ENCODE measurements at regions not wholly inside any gene's neighbourhood (a gene's known extent, or its start where the extent isn't known, plus 50 kb on each side); places are given as distances from the start of the nearest gene placed in this dataset.

- TF ChIP-seq CTCF (IDR thresholded peaks at IDR 0.05) (no peak), POLR2AphosphoS5 (IDR thresholded peaks at IDR 0.05; ENCODE audit: low read depth, low read length) (no peak), SIN3A (IDR thresholded peaks at IDR 0.05; ENCODE audit: borderline replicate concordance, insufficient read depth, low read depth, low read length) (no peak)
Measured at GRCh38 chr13:44718467-44718866, 142.3 kb upstream of the TSC22D1 start.
